ENCODE measurements at regions not wholly inside any gene's neighbourhood (a gene's known extent, or its start where the extent isn't known, plus 50 kb on each side); places are given as distances from the start of the nearest gene placed in this dataset.

GRCh38 chr14:71287567-71287966 is 380.3 kb downstream of the PCNX1 start:
- Histone ChIP-seq H3K27ac (ENCODE audit: insufficient read depth, low read length) (no peak overlapping the region), H4K5ac (ENCODE audit: low read depth, low read length) (no peak overlapping the region), H3K27me3 (ENCODE audit: control insufficient read depth, insufficient read depth, low read length) (no peaks in the 10 kb centered on the region), H3K79me1 (ENCODE audit: low read depth in 1 of 2, low read length in 2 of 2) (no peaks in the 10 kb centered on the region), H3K23ac (ENCODE audit: low read depth, low read length) (no peak overlapping the region), H2BK20ac (ENCODE audit: low read depth, low read length) (no peak overlapping the region), H3K56ac (ENCODE audit: extremely low read depth, insufficient read depth, low read length) (no peak overlapping the region), H2AK9ac (replicated peaks; ENCODE audit: low read depth, low read length, poor library complexity) (no peak overlapping the region), H2AFZ (replicated peaks; ENCODE audit: low read length, poor library complexity) (no peak overlapping the region), H2BK5ac (ENCODE audit: low read depth, low read length, poor library complexity, severe bottlenecking) (no peak overlapping the region), H3K9me3 (ENCODE audit: control insufficient read depth, insufficient read depth, low read length) (peaks cover 3% of the 10 kb centered on the region; the same call in 1 of the 2 replicates), H4K20me1 (ENCODE audit: insufficient read depth, low read length) (no peaks in the 10 kb centered on the region), H3K18ac (ENCODE audit: low read depth, low read length) (no peak overlapping the region), H4K91ac (ENCODE audit: insufficient read depth, low read depth, low read length) (no peak overlapping the region), H3K4me3 (ENCODE audit: insufficient read depth, low read depth, low read length) (no peak overlapping the region), H4K8ac (ENCODE audit: low read depth in 2 of 2, low read length in 2 of 2) (no peak overlapping the region), H3K36me3 (ENCODE audit: control insufficient read depth, insufficient read depth, low read length) (no peaks in the 10 kb centered on the region), H3K9ac (ENCODE audit: low read depth, low read length) (no peak overlapping the region), H3K9me1 (ENCODE audit: insufficient read depth, low read length) (no peaks in the 10 kb centered on the region), H3K14ac (replicated peaks; ENCODE audit: low read depth, low read length) (no peak overlapping the region), H3K4me1 (ENCODE audit: control insufficient read depth, insufficient read depth, low read length) (peaks cover 1% of the 10 kb centered on the region; the same call in 1 of the 2 replicates), H3K4ac (ENCODE audit: low read depth, low read length) (no peak overlapping the region), H2BK120ac (ENCODE audit: low read depth, low read length) (no peak overlapping the region), H3K4me2 (ENCODE audit: low read depth, low read length) (no peak overlapping the region), H2BK15ac (ENCODE audit: low read depth, low read length) (no peak overlapping the region), H2AK5ac (ENCODE audit: low read depth, low read length) (no peak overlapping the region)
- no peak for TF ChIP-seq MAFK (IDR thresholded peaks at IDR 0.05; ENCODE audit: low read depth, low read length)
- TF ChIP-seq NFE2L2 (IDR thresholded peaks at IDR 0.05; ENCODE audit: low read depth, low read length): no peak
- TF ChIP-seq, protein P1, sequence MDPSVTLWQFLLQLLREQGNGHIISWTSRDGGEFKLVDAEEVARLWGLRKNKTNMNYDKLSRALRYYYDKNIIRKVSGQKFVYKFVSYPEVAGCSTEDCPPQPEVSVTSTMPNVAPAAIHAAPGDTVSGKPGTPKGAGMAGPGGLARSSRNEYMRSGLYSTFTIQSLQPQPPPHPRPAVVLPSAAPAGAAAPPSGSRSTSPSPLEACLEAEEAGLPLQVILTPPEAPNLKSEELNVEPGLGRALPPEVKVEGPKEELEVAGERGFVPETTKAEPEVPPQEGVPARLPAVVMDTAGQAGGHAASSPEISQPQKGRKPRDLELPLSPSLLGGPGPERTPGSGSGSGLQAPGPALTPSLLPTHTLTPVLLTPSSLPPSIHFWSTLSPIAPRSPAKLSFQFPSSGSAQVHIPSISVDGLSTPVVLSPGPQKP (IDR thresholded peaks at IDR 0.05; ENCODE audit: borderline replicate concordance, low read depth, low read length): no peak
- TF ChIP-seq RAD21 (IDR thresholded peaks at IDR 0.05; ENCODE audit: low read length): no peak
- no peak for TF ChIP-seq BHLHE40 (IDR thresholded peaks at IDR 0.05; ENCODE audit: low read depth, low read length)
- TF ChIP-seq USF2 (IDR thresholded peaks at IDR 0.05; ENCODE audit: low read depth, low read length): no peak
- no peak for TF ChIP-seq RFX5 (IDR thresholded peaks at IDR 0.05; ENCODE audit: low read depth, low read length)
- no peak for TF ChIP-seq POLR2A (IDR thresholded peaks at IDR 0.05; ENCODE audit: low read depth, low read length)
- no peak for TF ChIP-seq CEBPB (IDR thresholded peaks at IDR 0.05; ENCODE audit: low read depth, low read length)
- no peak for TF ChIP-seq MXI1 (IDR thresholded peaks at IDR 0.05; ENCODE audit: borderline replicate concordance, low read depth, low read length)
- TF ChIP-seq RCOR1 (IDR thresholded peaks at IDR 0.05; ENCODE audit: insufficient replicate concordance, low read length): no peak
- TF ChIP-seq CHD1 (IDR thresholded peaks at IDR 0.05; ENCODE audit: low read depth, low read length): no peak
- no peak for TF ChIP-seq FOS (IDR thresholded peaks at IDR 0.05; ENCODE audit: low read depth, low read length)
- TF ChIP-seq SMC3 (IDR thresholded peaks at IDR 0.05; ENCODE audit: low read depth, low read length): no peak
- no CpG with 5 or more reads among the region's 2 CpGs for WGBS, 2 experiments (ENCODE audit: extremely low coverage in 2 of 2, insufficient read length in 1 of 2)
- ATAC-seq (ENCODE audit: low read depth): no peak
- intact Hi-C loops (cut with micrococcal nuclease): no loop called here
- CTCF ChIA-PET: no interaction called here
- in situ Hi-C loops (cut with MboI; ENCODE audit: low sequenced_read_pairs): no loop called here
- dilution Hi-C loops (cut with HindIII; ENCODE audit: low sequenced_read_pairs, unreplicated experiment): no loop called here
- DNase-seq: no peak
- POLR2A ChIA-PET (ENCODE audit: unreplicated experiment): no interaction called here
- BruUV-seq (replicated peaks): no TSS peak
